ENCODE measurements at regions not wholly inside any gene's neighbourhood (a gene's known extent, or its start where the extent isn't known, plus 50 kb on each side); places are given as distances from the start of the nearest gene placed in this dataset.

DNA sequence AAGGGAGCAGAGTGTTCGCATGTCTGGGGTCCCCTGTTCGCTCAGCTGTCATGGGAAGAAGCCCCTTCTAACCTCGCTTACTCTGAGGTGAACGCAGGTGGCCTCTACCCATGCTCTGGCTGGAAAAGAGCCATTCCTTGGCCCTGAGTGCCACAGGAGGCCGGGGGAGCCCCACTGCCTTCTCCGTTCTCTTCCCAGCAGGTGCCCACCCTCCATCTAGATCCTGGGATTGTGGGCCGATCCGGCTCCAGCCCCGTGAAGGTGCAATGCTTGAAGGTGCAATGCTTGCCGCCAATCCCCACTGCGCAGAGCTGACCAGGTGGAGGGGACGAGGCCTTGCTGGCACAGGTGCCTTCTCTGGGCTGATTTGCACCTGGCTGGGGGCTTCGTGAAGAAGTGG, 95.4 kb downstream of the MRPL36 start:
- DNase-seq = no peak

DNA sequence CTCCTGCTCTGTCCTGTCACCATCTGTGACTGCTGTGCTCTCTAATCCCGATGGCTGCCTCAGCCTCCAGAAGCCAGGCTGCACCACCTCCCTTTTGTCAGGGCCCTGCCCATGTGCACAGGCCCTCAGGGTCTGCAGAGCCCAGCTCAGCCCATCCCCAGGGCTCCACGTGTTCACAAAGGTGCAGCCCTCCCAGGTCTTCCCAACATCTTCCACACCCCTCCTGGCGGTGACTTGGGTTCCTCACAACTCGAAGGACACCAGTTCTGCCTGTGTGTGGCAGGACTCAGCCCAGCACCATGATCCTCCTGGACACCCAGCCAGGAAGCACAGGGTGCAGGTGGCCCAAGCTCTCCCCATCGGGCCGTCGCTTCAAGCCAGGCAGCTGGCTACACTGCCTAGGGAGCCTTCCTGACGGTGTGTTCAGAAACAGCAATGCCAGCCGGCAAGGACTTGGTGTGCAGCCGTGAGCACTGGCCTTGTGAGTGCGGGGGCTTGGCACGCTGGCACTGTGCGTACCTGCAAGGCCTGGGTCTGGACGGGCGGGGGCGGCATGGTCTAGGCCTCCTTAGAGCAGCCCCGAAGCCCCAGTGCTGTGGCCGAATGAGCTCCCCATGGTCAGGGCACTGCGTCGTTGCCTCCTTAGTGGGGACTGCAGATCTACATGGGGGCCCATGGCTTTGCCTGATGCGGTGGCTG, 96.1 kb downstream of the MRPL36 start:
- DNase-seq = no peak

DNA sequence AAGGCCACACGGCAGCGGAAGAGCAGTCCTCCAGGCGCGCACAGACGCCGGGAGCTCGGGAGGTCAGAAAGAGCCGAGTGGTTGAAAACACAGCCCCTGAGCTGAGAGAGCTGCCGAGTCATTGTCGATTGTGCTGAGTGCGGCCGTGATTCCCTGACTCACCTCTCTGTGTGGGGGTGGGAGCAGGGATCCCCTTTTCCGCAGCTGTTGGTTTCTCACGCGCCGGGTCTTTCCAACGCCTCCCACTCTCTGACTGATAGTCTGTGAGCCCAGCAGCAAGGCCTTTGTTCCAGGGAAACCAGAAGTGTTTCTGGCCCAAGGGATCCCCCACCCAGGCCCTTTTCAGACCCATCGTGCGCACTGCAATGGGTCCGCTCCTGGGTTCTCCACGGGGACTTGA, 97.3 kb downstream of the MRPL36 start:
- DNase-seq = no peak

DNA sequence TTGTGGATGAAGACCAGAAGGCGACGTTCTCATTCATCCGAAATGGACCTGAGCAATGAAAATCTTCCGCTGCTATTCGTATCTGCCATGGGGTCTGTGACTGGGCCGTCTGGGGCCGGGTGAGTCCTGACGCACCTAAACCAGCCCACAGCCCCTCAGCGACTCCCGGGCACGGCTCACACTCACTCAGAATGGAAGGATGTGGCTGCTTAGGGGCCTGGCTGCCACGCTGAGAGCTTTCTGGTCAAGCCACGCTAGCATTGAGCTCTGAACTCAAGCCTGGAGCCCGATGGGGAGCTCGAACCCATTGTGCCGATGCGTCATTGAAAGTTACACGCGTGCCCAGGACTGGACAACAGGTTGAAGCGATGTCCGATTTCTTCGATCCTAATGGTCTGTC, 97.8 kb downstream of the MRPL36 start:
- DNase-seq = no peak

DNA sequence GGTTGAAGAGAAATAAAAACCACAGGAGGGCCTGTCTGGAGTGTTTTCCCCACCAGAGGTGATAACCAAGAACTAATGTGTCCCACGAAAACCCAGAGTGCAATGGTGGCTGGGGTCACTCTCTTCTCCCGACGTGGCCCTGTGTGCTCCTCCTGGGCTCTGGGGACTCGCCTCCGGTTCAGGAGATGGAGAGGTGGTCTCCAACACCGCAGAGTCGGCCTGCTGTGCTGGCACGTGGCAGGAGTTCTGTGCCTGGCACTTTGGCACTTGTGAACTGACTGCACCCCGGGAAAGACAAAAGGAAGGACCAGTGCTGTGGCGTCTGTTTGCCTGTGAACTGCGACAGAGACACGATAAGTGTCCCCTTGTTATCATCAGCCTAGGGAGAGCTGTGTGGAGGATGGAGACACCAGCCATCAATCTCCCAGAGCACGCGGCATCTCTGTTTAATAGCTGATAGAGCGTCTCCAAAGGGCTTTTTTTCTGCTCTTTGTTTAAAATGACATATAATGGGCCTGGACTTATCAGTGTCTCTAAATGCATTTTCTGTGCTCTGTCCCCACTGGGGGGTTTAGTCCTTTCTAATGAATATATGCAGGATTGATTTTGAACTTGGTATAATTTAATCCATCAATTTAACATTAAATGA, 98.3 kb downstream of the MRPL36 start:
- no peak for DNase-seq

DNA sequence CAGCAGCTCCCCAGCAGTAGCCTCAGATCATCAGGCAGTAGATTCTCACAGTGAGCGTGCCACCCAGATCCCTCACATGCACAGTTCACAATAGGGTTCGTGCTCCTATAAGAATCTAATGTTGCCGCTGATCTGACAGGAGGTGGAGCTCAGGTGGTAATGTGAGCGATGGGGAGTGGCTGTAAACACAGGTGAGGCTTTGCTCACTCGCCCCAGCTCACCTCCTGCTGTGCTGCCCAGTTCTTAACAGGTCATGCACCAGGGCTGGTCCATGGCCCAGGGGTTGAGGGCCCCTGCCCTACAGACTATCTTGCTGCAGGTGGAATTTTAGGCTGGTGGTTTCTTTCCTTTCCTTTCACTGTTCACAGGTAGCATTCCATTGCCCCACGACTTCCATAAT, 100.2 kb downstream of the MRPL36 start:
- no peak for DNase-seq

DNA sequence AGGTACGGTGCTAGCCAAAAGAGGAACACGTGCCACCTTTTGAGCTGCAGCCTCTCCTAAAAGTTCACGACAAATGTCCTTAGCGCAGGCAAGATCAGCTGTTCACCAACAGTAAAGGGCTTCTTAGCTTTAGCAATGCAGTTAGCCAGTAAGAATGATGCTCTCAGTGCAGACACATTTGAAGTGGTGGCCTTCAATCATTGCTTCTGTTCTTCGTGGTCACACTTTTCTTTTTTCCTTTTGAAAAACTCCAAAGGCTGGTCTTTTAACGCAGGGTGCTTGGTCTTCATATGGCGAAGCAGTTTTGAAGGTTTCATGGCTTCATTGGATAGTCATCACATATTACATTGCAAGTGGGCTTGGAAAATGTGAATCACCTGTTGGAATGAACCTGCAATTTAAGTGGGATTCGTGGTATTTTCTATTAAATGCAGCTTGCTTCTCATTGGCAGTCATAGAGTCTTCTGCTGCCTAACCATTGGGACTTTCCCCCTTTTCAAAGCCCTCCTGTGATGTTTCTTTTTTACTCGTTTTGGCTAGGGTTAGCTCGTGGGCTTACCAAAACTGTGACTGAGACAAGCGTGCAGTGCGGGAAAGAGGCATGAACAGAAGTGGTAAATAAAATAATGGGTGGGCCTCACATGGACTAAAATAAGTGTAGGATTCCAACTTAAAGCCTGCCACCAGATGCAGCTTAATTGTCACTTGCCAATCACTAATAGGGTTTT, 100.9 kb downstream of the MRPL36 start:
- DNase-seq = no peak

DNA sequence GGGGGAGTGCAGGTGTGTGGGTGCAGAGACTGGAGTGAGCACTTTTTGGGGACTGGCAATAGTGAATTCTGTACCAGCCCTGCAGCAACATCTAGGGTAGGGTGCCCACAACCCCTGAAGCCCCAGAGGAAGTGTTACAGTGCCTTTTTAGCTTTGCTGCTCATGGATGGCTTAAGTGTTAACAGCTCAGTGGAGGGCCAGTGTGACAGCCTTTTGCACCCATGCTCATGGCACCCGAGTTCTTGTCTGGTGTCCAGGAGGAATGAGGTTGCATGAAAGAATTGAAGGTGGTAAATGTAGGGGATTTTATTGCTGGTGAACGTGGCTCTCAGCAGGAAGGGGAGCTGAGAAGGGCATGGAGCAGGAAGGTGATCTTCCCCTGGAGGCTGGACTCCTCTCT, 107.3 kb downstream of the MRPL36 start:
- no peak for DNase-seq

DNA sequence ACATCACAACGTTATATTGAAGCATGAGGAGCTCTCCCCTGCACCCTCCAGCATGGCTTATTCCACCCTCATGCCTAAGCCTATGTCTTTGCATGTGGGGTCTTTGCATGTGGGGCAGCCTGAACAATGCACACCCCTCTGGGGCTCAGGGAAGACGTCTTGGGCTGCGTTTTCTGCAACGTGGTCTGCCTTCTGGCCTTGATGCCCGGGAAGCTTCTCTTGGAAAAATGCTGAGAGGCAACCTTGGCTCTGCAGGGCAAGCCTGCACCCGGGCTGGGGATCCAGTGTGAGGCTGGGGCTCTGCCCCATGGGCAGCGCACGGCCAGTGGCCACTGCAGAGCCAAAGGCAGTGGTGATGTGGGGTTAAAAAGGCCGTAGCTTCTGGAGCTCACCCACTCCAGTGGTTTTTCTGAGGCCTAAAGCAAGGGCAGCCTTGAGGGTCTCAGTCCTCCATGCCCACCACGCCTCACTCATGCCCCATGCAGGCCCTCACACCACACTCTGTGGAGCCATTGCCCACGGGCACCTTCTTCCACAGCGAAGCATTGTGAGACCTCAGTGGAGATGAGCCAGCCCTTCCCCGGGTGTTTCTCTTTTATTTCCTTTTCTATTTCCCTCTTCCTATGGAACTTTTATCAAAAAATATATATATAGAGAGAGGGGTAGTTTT, 112.2 kb downstream of the MRPL36 start:
- no peak for DNase-seq

DNA sequence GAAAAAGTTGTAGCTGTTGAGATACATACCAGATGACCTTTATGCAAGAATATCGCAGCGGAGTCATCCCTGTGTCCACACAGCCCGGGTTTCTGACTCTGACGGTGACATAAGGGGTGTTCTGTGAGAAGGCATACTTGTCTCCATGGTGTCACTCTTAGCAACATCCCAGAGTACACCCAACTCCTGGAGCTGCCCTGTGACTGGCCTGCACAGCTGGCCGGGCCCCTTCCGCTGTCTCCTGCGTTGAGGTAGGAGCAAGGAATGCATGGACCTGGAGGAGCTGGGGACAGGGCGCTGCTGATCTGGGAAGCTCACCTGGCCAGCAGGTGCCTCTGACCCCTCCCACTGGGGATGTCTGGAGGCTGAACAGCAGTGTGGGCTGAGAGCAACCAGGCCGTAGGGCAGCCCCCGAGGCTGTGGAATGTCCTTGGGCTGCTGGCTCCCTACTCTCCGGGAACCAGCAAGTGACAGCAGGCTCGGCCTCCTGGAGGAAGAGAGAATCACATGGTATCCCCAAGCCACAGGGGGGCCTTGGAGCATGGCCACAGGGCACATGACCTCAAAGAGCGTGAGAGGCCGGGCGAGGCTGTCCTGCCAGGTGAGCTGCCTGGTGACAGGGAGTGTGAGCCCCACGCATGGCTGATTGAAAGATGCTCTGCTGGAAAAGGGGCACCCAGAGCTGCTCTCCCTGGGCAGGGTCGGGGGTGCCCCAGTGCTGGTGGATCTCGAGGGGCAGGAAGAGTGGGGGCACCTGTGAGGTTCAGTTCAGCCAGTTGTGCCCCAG, 113.4 kb downstream of the MRPL36 start:
- no peak for DNase-seq

DNA sequence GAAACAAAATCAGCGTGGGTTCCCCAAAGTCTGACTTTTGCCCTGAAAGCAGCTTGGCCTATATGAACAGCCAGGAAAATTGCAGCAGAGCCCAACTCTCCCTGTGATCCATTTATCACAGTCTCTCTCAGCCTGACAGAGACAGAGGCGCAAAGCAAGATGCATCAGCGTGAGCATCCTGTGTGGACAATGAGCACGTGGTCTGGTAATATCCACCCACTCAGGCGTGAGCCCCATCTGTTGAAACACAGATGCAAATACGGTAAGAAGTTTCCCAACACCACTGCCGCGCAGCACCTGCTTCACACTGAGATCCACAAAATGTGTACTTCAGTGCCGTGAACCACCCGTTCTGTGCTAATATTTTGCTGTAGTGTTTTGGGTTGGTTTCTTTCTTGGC, 114.6 kb downstream of the MRPL36 start:
- no peak for DNase-seq

DNA sequence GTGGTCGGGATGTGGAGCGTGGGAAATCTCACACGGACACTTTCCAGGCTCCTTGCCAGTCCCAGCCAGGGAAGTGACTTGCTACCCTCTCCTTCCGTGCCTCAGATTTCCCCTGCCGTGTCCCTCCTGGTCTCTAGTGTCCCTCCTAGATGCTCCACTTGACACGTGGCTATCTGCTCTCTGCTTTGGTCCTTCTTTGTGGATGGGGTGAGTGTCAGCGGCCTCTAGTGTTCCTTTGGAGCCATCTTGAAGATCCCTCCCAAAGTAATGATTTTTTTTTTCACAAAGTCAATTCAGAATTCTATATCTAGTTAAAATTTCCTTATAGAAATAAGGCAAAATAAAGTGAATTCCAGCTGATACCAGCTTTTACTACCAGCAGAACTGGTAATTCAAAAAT, 117.7 kb downstream of the MRPL36 start:
- DNase-seq = no peak

DNA sequence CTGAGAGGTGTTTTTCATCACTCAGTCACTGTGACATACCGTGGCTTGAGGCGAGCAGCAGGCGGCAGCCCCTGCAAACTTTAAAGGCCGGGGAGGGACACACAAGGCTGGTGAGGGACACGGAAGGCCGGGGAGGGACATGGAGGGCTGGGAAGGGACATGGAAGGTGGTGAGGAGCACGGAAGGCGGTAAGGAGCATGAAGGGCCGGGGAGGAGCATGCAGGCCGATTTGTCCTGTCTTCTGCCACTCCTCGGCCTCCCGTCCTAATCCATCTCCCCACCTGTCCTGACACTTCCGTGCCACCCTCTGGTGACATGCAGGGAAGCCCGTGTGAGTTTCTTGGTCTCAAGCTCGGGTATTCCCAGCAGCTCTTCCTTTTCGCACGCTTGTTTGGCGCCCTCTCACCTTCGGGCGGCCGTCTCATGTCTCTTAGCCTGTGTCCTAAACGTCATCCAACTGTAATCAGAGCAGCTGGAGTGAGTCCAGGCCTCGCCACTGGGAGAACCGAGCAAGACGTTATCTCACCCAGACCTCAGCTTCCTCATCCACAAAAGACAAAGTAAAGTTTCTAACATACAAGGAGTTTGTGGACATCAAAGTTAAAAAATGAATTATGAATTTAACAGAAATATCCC, 126.5 kb downstream of the MRPL36 start:
- DNase-seq = no peak

DNA sequence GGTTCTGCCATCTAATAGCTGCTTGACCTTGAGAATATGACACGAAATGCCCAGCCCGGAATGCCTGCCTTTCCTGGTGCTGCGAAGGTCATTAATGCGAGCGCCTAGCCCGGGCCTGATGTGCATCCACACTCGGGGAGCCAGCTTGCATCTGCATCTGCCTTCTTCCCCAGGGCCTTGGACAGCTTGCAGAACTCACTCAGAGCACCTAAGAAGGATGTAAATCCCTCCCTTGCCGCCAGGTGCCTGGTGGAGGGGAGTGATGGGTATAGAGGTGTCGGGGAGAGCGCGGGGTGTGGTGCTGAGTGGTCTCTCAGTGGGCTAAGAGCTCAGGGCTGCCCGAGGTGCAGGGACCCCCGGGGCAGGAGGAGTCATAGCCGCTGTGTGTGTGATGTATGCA, 127.2 kb downstream of the MRPL36 start:
- no peak for DNase-seq

DNA sequence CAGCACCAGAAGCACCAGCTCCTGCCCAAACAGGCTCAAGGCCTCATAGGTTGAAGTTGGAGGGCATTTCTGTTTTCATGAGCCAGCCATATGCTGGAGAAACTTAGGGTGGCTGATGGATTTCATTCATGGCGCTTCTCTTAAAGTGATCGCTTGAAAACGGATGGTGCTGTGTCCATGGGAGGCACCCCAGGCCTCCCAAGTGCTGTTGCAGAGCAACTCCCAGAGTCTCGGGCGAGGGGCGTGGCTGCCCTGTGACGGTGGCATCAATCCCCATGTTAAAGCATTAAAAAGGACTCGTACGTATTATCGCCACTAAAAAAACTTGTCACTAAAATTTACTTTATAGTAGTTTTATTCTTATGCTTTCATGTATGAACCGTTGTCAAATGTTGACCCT, 128.3 kb downstream of the MRPL36 start:
- DNase-seq = no peak

DNA sequence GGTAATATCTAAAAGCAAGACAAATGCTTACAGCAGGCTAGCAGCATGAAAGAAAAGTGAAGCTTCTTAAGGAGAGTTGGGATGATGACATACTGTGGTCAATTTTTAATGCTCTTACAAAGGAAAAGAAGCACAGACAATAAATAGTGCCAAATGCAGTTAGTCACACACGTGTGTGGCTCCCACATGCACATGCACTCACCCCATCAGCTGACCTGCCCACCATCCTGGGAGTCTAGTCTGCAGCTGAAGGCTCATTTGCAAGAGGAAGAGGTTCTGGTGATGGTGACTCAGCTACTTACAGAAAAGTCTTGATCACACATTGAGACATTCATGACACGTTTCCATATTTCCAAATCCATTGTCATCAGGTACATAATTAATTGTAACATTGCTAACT, 129.3 kb downstream of the MRPL36 start:
- no peak for DNase-seq

DNA sequence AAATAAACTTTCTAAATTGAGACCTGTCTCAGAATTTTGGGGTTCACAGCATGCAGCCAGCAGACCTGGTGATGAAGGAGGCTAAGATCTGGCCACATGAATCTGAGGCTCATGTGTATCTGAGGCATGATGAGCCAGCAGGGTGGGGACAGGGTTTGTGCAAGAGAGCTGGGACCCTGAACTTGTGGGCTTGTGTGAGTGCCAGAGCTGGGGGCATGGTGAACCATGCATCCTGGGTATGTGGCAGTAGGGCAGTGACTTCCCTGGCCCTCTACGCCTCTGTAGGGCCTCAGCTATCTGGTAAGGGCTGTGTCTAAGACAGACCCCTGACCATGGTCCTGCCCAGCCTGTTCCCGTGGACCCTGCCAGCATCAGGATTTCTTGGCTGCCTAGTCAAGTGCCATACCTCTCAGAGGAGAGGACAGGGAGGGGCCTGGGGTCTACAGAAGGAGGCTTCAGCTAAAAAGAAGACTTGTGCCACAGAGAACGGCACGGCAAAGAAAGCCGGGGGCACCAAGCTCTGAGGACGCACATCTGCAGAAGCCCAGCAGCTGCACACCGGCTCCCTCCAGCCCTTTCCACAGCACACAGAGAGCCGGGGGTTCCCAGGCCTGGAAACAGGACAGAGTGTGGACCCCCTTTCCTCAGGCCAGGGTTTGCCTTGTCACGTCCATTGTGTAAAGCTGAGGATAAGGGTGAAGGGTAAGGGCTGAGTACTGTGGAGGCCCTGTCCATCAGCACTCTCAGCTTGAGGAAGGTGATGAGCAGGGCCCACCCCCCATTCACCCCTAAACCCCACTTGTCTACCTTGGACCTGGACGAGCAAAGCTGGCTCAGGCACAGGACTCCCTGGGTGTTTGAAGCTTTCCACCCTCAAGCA, 130.1 kb downstream of the MRPL36 start:
- no peak for DNase-seq

DNA sequence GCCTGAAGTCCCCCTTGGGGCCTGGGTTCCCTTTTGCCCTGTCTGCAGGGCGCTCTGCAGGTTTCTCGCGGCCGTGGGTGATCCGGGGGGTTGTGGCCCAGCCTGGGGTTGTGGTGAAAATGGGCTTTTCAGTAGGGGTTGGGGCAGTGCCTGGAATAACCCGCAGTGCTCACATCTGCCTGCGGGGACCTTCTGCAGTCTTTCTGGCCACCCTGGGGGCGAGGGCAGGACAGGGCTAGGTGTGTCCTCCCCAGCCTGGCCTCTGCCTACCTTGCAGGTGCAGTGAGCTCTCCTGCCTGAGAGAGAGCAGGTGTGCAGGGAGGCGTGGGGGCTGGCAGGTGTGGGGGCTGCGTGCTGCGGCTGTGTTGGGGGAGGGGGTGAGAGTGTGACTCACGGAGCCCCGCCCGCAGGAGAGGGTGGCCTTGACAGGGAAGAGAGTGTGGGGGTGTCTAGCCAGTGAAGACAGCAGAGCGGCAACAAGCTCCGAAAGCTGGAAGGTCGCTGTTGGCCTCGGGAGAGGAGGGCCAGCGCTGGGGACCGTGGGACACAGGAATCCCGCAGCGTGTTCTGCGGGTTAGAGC, 131.4 kb downstream of the MRPL36 start:
- DNase-seq = peak; percentile 17

DNA sequence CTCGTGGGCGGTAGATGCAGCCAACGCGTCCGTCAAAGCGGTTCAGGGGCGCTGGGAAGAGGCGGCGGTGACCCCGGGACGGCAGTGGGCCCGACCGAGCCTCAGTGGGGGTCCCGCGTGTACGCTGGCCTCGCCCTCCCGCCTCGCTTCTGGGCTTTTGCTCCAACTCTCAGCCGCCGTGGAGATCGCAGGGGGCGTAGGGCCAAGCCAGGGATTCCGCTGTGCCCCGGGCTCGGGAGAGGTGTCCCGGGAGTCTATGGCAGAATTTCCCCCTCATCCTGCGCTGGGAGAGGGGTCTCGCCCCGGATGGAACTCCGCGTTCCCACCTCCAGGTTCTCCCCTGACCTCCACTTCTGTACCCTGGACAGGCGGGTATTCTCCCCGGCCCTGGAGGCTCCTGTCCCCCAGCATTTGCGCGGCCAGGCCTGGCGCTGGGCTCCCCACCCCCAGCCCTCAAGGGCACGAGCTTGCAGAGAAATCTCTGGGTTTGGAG, 131.9 kb downstream of the MRPL36 start:
- DNase-seq = no peak

DNA sequence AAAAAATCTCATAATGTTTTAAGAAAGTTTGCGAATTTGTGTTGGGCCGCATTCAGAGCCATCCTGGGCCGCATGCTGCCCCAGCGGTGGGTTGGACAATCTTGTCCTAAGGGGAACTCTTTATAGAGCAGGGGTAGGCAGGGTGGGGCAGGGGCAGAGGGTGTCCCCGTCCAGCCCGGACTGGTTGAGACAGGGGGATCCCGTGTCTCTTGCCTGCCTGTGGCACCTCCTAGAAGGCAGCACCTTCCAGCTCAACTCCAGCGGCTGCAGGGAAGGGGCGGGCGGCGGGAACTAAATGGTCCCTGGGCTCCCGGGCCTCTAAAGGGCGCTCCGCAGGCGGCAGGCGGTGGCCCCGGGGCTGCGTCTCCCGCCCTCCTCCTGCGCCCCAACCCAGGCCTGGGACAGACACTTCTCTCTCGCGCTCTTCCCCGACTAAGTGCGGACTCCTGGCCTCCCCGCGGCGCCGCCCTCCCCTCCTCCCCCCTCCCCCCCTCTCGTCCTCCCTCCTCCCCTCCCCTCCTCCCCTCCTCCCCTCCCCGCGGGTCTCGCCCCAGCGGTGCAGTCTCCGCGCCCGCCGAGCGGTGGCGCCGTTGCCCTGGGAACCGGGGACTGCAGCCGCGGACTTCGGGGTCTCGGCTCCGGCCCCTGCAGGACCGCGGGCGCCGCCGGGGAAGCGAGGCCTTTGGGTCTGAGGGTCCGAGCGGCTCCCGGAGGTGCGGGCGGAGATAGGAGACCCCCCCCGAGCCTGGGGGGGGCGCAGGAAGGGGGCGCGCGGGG, 132.6 kb downstream of the MRPL36 start:
- DNase-seq = peak; percentile 68
